ES-I3 (cell line): ENCODE measurements at regions not wholly inside any gene's neighbourhood (a gene's known extent, or its start where the extent isn't known, plus 50 kb on each side); places are given as distances from the start of the nearest gene placed in this dataset.
"Not testable (repeated sequence)": the region's sequence is repeated elsewhere in the genome, so short reads cannot be mapped to it uniquely, and the experiment has no call there.

Experiments used
- H3K36me3 ChIP-seq: 2 replicates; pipeline ENCODE4 v1.6.1; 2013; ENCODE audit warnings: mild to moderate bottlenecking, low read length, control low read depth, moderate library complexity; ENCODE audit not compliant: insufficient read depth
- H3K4me1 ChIP-seq: 2 replicates; pipeline ENCODE4 v1.6.1; 2013; ENCODE audit warnings: mild to moderate bottlenecking, control low read depth, low read length; ENCODE audit not compliant: insufficient read depth
- H3K9ac ChIP-seq: 2 replicates; pipeline ENCODE4 v1.6.1; 2013; ENCODE audit warnings: low read depth, mild to moderate bottlenecking, low read length, moderate library complexity
- H3K9me3 ChIP-seq: 2 replicates; pipeline ENCODE4 v1.6.1; 2013; ENCODE audit warnings: mild to moderate bottlenecking, low read length, moderate library complexity; ENCODE audit not compliant: control insufficient read depth, insufficient read depth

GRCh38 chr14:25843481-25844470, 754.1 kb downstream of the NOVA1 start:
- Histone ChIP-seq H3K9me3 (no peaks in the 10 kb centered on the region), H3K9ac (no peak overlapping the region), H3K36me3 (no peaks in the 10 kb centered on the region), H3K4me1 (no peaks in the 10 kb centered on the region)

DNA sequence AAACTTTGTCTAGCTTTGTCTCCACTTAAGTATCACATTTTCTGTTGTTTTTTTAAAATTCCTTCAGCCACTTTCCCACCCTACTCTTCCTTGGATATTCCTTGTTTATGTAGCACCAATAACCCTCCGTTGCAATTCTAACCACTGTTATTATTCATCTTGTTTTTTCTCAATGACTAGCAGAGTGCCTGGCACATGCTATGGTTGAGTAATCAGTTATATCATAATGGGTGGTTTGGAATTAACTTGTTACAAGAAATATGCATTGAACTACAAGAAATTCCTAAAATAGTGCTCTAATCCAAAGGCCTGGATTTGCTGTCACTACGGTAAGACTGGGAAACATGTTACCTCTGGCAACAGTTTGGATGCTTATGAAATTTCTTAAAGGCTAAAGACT, 756.6 kb downstream of the NOVA1 start:
- Histone ChIP-seq H3K9me3 (no peaks in the 10 kb centered on the region), H3K4me1 (peaks cover 4% of the 10 kb centered on the region; the same call in 1 of the 2 replicates), H3K36me3 (no peaks in the 10 kb centered on the region), H3K9ac (no peak overlapping the region)

- H3K4me1 ChIP-seq = peaks cover 4% of the 10 kb centered on the region; the same call in 1 of the 2 replicates
- H3K36me3 ChIP-seq = no peaks in the 10 kb centered on the region
- H3K9me3 ChIP-seq = no peaks in the 10 kb centered on the region
- H3K9ac ChIP-seq = no peak overlapping the region
Measured at GRCh38 chr14:25837551-25837965, 760.3 kb downstream of the NOVA1 start.

DNA sequence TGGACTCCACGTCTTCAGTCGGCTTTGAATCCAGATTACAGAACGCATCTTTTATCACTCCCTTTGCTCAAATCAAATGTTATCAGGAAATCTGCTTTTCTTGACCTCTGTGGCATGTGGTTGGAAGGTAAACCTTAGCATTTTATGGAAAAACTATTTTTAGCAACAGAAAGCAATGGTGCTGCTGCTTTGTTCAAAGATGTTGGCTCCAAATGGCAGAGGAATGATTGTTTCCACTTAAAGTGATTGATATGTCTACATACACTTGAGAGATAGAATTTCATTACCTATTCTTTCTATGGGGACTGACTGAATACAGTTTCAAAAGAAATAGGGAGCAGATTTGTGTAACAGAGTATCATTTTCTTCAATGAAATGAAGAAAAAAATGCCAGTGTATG, 761.2 kb downstream of the NOVA1 start:
- no peaks in the 10 kb centered on the region for H3K36me3 ChIP-seq
- H3K4me1 ChIP-seq = peaks cover 7% of the 10 kb centered on the region; the same call in 1 of the 2 replicates
- H3K9ac ChIP-seq = no peak overlapping the region
- no peaks in the 10 kb centered on the region for H3K9me3 ChIP-seq

DNA sequence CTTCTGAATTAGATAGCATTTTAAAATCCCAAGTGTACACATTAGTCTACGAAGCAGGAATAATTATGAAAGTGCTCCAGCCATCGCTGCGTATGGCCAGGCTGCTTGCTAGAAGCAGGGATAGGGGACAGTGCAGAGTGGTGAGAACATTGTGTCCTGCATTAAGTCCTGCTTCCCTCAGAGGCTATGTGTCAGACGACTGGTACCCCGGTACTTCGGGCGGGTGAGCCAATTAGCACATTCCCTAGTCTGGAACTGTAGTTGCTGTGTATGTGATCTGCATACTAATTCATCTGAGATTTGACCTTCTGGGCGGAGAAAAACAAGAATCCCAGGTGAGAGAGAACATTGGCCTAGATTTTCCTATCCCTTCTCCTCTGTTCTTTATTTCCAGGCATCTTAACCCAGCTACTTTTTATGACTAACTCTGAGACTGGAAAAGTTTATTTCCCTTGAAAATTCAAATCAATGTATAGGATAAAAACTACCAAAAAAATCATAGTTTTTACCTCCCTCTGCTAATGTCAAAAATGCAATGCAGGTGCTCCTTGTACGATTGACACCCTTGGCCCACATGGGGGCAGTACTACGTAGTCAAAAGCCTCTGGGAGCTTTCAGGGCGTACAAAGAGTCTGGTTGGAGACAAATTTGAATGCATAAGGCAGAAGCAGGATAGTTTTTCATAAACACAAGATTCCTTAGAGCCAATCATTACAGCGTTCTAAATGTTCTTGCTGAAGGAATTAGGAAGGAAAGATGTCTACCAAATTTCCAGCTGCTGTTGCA, 764.3 kb downstream of the NOVA1 start:
- Histone ChIP-seq H3K9me3 (no peaks in the 10 kb centered on the region), H3K36me3 (no peaks in the 10 kb centered on the region), H3K4me1 (peaks cover 7% of the 10 kb centered on the region; the same call in 1 of the 2 replicates), H3K9ac (no peak overlapping the region)

GRCh38 chr14:25832585-25832984, 765.2 kb downstream of the NOVA1 start:
- H3K4me1 ChIP-seq = peaks cover 7% of the 10 kb centered on the region; the same call in 1 of the 2 replicates
- no peaks in the 10 kb centered on the region for H3K9me3 ChIP-seq
- no peaks in the 10 kb centered on the region for H3K36me3 ChIP-seq
- H3K9ac ChIP-seq = no peak overlapping the region

GRCh38 chr14:25828562-25828961, 769.3 kb downstream of the NOVA1 start:
- Histone ChIP-seq H3K4me1 (peaks cover 4% of the 10 kb centered on the region; the same call in 1 of the 2 replicates), H3K9me3 (no peaks in the 10 kb centered on the region), H3K36me3 (no peaks in the 10 kb centered on the region), H3K9ac (no peak overlapping the region)

DNA sequence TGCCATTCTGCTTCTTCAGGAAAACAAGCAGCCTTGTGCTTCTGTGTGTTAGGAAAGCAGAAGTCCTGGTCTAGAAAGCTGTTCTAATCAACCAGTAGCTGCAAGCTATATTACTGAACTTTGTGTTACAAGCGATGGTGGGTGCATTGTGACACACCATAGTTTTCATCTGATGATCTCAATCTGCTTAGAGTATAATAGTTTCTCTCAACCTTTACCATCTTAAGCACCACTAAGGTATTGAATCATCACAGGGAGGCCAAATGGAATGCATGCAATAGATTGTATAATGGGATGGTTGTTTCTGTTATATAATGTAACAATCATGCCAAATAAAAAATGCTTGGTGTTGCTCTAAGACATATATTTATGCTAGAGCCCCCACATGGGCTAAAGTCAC, 771.7 kb downstream of the NOVA1 start:
- Histone ChIP-seq H3K36me3 (no peaks in the 10 kb centered on the region), H3K9ac (no peak overlapping the region), H3K9me3 (no peaks in the 10 kb centered on the region), H3K4me1 (no peaks in the 10 kb centered on the region)

DNA sequence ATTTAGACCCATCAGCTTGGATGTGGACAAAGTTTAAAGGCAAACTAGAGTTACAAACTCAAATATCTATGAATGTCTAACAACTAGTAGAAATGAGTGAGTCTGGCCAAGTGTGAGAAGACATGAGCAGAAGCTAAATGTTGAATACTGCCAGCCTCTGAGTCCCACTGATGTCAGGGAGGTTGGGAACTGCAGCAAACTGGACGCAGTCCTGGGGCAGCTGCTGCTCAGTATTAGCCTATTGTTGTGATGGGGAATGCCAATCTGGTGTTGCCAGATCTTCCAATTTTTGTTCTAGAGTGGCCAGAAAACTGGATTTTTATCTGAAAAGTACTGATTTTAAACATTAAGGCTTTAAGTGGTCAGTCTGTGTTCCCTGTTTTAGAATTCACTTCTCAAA, 770.4 kb upstream of the STXBP6 start:
- Histone ChIP-seq H3K9ac (no peak overlapping the region), H3K9me3 (no peaks in the 10 kb centered on the region), H3K36me3 (no peaks in the 10 kb centered on the region), H3K4me1 (no peaks in the 10 kb centered on the region)

- not testable (repeated sequence) for H3K36me3 ChIP-seq, H3K9ac ChIP-seq, H3K9me3 ChIP-seq, H3K4me1 ChIP-seq
Measured at GRCh38 chr14:25814622-25815021, 764.7 kb upstream of the STXBP6 start.

DNA sequence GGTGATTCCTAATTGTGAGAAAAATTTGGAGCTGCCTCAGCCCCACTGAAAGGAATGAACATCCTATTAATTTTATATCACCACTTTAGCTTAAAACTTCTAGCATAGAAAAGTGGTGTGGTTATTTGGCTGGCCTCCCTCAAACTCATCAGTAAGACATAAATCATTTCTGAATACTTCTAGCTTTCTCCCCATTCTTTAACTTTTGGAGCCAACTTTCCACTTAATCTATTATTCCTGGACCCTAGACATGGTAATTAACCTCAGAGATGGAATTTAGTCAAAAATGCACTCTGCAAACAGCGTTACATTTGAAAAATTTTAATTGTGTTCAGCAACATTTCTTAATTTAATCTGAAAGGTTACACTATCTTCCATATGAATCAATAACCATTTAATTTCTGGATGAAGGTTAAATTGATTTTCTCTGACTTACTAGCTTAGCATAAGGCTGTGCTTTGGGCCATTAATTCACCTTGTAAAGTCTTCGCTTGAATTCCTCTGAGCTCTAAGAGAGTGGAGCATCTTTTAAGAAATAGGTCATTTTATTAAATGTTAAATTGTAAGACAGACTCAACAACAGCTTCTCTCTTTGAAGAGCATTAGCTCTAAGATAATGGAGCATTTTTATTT, 753.6 kb upstream of the STXBP6 start:
- Histone ChIP-seq H3K4me1 (no peaks in the 10 kb centered on the region), H3K36me3 (no peaks in the 10 kb centered on the region), H3K9ac (no peak overlapping the region), H3K9me3 (no peaks in the 10 kb centered on the region)

- no peaks in the 10 kb centered on the region for H3K9me3 ChIP-seq
- H3K36me3 ChIP-seq = no peaks in the 10 kb centered on the region
- no peak overlapping the region for H3K9ac ChIP-seq
- H3K4me1 ChIP-seq = no peaks in the 10 kb centered on the region; the same call in 1 of the 2 replicates
Measured at GRCh38 chr14:25800841-25801240, 750.9 kb upstream of the STXBP6 start.

DNA sequence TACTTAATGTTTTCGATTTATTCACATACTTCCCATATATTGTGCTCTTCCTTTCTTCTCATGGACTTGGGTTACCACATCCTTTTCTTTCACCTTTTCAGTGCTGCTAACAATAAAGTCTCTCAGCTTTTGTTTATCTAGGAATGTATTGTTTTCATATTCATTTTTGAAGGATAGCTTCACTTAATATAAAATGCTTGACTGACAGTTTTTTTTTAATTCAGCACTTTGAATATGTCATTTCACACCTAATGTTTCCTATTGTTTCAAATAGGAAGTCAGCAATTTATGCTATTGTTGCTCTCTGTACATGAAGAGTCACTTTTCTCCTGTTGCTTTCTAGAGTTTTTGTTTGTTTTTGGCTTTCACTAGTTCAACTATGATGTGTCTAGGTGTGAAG, 738.3 kb upstream of the STXBP6 start:
- no peak overlapping the region for H3K9ac ChIP-seq
- no peaks in the 10 kb centered on the region for H3K9me3 ChIP-seq
- no peaks in the 10 kb centered on the region for H3K4me1 ChIP-seq
- no peaks in the 10 kb centered on the region for H3K36me3 ChIP-seq

DNA sequence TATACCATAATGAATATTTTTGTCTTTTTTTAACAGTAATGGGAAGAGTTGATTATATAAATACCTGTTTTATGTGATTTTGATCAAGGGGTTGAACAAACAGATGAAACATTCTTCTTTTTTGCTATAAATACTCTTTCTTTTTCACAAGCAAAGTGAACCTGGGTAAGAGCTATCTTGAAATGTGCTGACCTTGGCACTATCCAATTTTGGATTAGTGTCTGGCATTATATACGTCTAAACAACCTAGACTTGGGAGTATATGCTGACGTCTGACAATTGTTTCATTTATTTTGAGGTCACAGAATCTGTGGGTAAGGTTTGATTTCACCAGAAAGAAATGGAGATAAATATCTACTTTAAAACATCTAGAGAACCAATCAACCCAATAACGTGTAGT, 716.0 kb upstream of the STXBP6 start:
- H3K36me3 ChIP-seq = no peaks in the 10 kb centered on the region
- H3K9me3 ChIP-seq = no peaks in the 10 kb centered on the region
- peaks cover 9% of the 10 kb centered on the region for H3K4me1 ChIP-seq
- H3K9ac ChIP-seq = no peak overlapping the region
